A673 (cell line): ENCODE measurements at regions not wholly inside any gene's neighbourhood (a gene's known extent, or its start where the extent isn't known, plus 50 kb on each side); places are given as distances from the start of the nearest gene placed in this dataset.
A peak's percentile ranks its signal among the peaks of the same experiment; 100 is the strongest.

ENCODE experiments used
- BruUV-seq: library from RNA; stranded (reverse); fragments of 400-500 nt; replicated peaks from 2 replicates; lab custom pipeline; 2021; lab: Mats Ljungman, UMichigan
- CTCF ChIA-PET: fragments of 300-600 bp; sonication (Branson Sonifier 250); formaldehyde crosslinking; loops from one replicate; lab custom pipeline; 2022; ENCODE audit warnings: antibody characterized with exemption; lab: Charles Lee
- POLR2A ChIA-PET: fragments of 300-600 bp; sonication (Branson Sonifier 250); formaldehyde crosslinking; loops from one replicate; lab custom pipeline; 2022; ENCODE audit warnings: antibody characterized with exemption; ENCODE audit not compliant: low non-redundant PET; lab: Charles Lee
- DNase-seq: peaks from one replicate; pipeline ENCODE4 v3.0.0-alpha.2; 2015; ENCODE audit warnings: low spot score
- H3K27ac ChIP-seq: fragments of 200-600 bp; sonication (generic); 2 replicates; pipeline ENCODE4 v1.5.1; 2016; ENCODE audit warnings: mixed run types, low read depth, mild to moderate bottlenecking, mixed read lengths, antibody characterized with exemption, low read length; ENCODE audit not compliant: poor library complexity, severe bottlenecking
- H3K27me3 ChIP-seq: fragments of 200-600 bp; sonication (generic); replicated peaks from 2 replicates; pipeline ENCODE4 v1.6.1; 2017; ENCODE audit warnings: mixed run types, low read depth, mild to moderate bottlenecking, mixed read lengths, antibody characterized with exemption, low read length; ENCODE audit not compliant: insufficient read depth, poor library complexity
- H3K36me3 ChIP-seq: fragments of 200-600 bp; sonication (generic); 2 replicates; pipeline ENCODE4 v1.6.1; 2016; ENCODE audit warnings: mixed run types, mild to moderate bottlenecking, mixed read lengths, antibody characterized with exemption, low read length; ENCODE audit not compliant: insufficient read depth, poor library complexity, severe bottlenecking
- H3K4me1 ChIP-seq: fragments of 200-600 bp; sonication (generic); 2 replicates; pipeline ENCODE4 v1.6.1; 2017; ENCODE audit warnings: mixed run types, mild to moderate bottlenecking, mixed read lengths, antibody characterized with exemption, low read length; ENCODE audit not compliant: insufficient read depth, poor library complexity, severe bottlenecking
- H3K4me3 ChIP-seq: fragments of 200-600 bp; sonication (generic); 2 replicates; pipeline ENCODE4 v1.5.1; 2016; ENCODE audit warnings: low read depth, mixed run types, mild to moderate bottlenecking, mixed read lengths, low read length; ENCODE audit not compliant: poor library complexity, severe bottlenecking
- H3K9me3 ChIP-seq: fragments of 200-600 bp; sonication (generic); 2 replicates; pipeline ENCODE4 v1.6.1; 2016; ENCODE audit warnings: mixed run types, low read depth, mild to moderate bottlenecking, mixed read lengths, antibody characterized with exemption, low read length; ENCODE audit not compliant: poor library complexity, severe bottlenecking
- CTCF ChIP-seq: fragments of 300-800, 200-600 bp; sonication (generic); conservative IDR thresholded peaks from 2 replicates; pipeline ENCODE4 v1.5.1; 2017; ENCODE audit warnings: low read depth, mild to moderate bottlenecking, antibody characterized with exemption, low read length, moderate library complexity, mixed read lengths
- EZH2 ChIP-seq: fragments of 200-600 bp; sonication (generic); IDR thresholded peaks from 2 replicates; pipeline ENCODE4 v1.6.1; 2017; ENCODE audit warnings: borderline replicate concordance, low read depth, mild to moderate bottlenecking, mixed read lengths, antibody characterized with exemption, low read length; ENCODE audit not compliant: poor library complexity, severe bottlenecking
- intact Hi-C: fragments of 100-400 bp; cut with micrococcal nuclease; formaldehyde crosslinking; loops from one replicate; pipeline ENCODE4 v1.10.0; 2022; ENCODE audit not compliant: unreplicated experiment

DNA sequence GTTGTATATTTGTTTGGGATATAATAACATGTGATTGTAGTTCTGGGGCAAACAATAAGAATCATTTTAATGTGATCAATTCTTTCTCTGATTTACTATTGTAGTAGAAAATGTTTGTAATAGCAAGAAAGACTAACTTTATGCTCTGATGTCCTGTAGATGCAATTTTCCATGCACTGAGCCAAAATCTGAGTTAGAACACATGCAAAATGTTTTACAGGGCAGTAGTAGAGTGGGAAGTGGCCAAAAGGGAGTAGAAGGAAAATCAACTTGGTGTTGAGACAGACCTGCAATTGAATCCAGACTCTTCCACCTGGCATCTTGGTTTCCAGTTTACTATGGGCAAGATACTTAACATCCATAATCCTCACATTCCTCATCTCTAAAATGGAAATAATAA, 93.5 kb upstream of the BMP5 start:
- no peaks in the 10 kb centered on the region for H3K36me3 ChIP-seq
- ChIA-PET CTCF (no interaction called here), POLR2A (interaction anchor here (0.6 kb wide), 1 partner anchor 156 kb away, joined by 4 read pairs; no protein-coding TSS in a partner anchor)
- H3K4me1 ChIP-seq: peaks cover 33% of the 10 kb centered on the region
- TF ChIP-seq EZH2 (no peak), CTCF (no peak)
- intact Hi-C loops: no loop called here
- no peak overlapping the region for H3K4me3 ChIP-seq
- H3K27ac ChIP-seq: no peak overlapping the region
- no peak for DNase-seq
- no peaks in the 10 kb centered on the region for H3K9me3 ChIP-seq
- no TSS peak for BruUV-seq
- H3K27me3 ChIP-seq: no peaks in the 10 kb centered on the region

DNA sequence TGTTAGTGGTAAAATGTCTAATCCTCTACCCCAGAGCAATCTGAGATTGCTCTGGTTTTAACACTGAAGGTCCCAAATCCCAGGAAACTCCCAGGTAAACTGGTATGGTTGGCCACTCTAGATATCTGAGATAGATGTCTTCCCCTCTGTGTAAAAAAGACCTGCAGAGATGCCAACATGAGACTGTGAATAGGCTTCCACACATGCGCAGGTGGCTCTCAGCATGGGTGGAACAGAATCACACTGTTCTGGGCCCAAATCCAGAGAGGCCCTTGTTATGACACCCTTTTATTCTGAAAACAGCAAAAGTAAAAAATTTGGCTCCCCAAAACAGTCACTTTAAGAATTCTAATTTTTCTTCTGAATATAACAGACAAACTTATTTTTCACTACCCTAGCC, 88.7 kb upstream of the BMP5 start:
- BruUV-seq: no TSS peak
- no peak for DNase-seq
- CTCF ChIA-PET: no interaction called here
- TF ChIP-seq EZH2: no peak
- TF ChIP-seq CTCF: no peak
- no peaks in the 10 kb centered on the region for H3K27me3 ChIP-seq
- POLR2A ChIA-PET: no interaction called here
- intact Hi-C loops: no loop called here
- no peaks in the 10 kb centered on the region for H3K36me3 ChIP-seq
- H3K27ac ChIP-seq: no peak overlapping the region
- H3K4me1 ChIP-seq: peaks cover 14% of the 10 kb centered on the region
- H3K4me3 ChIP-seq: no peak overlapping the region
- no peaks in the 10 kb centered on the region for H3K9me3 ChIP-seq

DNA sequence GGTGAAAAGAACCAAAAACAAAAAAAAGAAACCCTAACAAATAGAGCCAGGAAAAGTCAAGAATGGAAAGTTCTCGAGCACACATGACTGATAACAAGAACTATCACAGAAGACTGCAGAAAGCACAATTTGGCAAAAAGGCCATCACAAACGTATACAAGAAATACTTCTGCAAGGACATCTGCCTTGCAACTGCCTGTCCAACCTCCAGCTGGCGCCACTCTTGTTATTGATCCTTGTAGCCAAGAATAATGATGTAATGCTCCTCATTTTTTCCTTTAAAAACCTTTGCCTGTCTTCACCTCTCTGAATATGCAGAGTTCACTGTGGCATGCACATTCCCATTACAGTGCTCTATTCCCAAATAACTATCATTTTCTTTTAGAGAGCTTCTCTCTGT, 87.9 kb upstream of the BMP5 start:
- intact Hi-C loops: no loop called here
- H3K36me3 ChIP-seq: no peaks in the 10 kb centered on the region
- CTCF ChIA-PET: interaction anchor here (0.6 kb wide), 1 partner anchor 366 kb away, joined by 3 read pairs; no protein-coding TSS in a partner anchor
- H3K27me3 ChIP-seq: no peaks in the 10 kb centered on the region
- DNase-seq: peak; percentile 56
- no peak overlapping the region for H3K27ac ChIP-seq
- BruUV-seq: no TSS peak
- H3K4me1 ChIP-seq: peaks cover 14% of the 10 kb centered on the region
- TF ChIP-seq CTCF: peak; percentile 71
- TF ChIP-seq EZH2: no peak
- H3K4me3 ChIP-seq: no peak overlapping the region
- POLR2A ChIA-PET: no interaction called here
- H3K9me3 ChIP-seq: no peaks in the 10 kb centered on the region
